ENCODE measurements at regions not wholly inside any gene's neighbourhood (a gene's known extent, or its start where the extent isn't known, plus 50 kb on each side); places are given as distances from the start of the nearest gene placed in this dataset.

DNA sequence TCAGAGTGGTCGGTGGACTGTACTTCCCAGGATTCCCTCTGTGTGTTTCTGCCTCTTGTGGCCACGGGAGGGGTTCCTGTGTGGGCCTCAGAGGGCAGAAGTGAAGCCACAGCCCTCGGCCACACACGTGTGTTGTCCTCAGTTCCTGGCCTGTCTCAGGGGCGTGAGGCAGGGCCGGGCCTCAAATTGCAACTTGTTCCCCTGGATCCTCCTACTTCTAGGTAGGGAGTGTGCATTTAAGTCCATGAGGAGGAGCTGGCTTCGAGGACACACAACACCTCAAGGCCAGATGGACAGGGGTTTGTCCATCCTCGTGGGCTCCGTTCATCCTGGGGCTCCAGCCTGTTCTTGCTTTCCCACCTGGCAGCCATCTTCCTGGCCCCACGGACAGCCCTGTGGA lies 573.0 kb downstream of the TBC1D22A start:
- DNase-seq: no peak

DNA sequence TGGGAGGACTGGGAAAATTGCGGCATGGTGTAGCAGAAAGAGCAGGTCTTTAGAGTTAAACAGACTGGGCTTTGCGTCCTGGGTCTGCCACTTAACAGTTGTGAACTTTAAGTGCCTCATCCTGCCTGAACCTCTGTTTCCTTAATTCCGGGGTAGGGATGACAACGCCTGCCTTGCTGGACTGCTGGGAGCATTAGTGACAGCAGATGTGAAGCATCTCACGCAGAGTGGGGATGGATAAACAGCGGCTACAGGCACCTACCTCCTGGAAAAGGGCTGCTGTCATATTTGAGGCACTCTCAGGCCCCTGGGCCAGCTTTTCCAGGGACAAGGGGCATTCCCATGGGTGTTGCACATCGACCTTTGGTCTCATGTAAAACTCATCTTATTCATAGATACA lies 572.2 kb downstream of the TBC1D22A start:
- WGBS, 2 donors: 73% methylated on average over 5 to 7 of the region's 7 CpGs
- Histone ChIP-seq H3K27me3 (peaks cover 0 to 23% (median 0%) of the 10 kb centered on the region in 4 donors), H3K9me3 (peaks cover 0 to 4% (median 0%) of the 10 kb centered on the region in 3 donors), H3K36me3 (no peaks in the 10 kb centered on the region), H3K27ac (no peak overlapping the region), H3K4me1 (peaks cover 0 to 19% (median 3%) of the 10 kb centered on the region in 3 donors), H3K4me3 (no peak overlapping the region)
- no peak for DNase-seq
- no peak for TF ChIP-seq POLR2A (IDR thresholded peaks at IDR 0.05)
- no peak for TF ChIP-seq CTCF (IDR thresholded peaks at IDR 0.05)
- intact Hi-C loops (cut with DNase I): no loop called here

More for the DNA sequence above, 573.0 kb downstream of the TBC1D22A start:
- H3K27me3 ChIP-seq: peaks cover 0 to 15% (median 0%) of the 10 kb centered on the region in 4 donors
- no peak overlapping the region for H3K27ac ChIP-seq
- 73 to 75% methylated on average over 4 to 5 of the region's 10 CpGs for WGBS, 2 donors
- peaks cover 0 to 4% (median 0%) of the 10 kb centered on the region in 3 donors for H3K9me3 ChIP-seq
- no peaks in the 10 kb centered on the region for H3K36me3 ChIP-seq
- no peak overlapping the region for H3K4me3 ChIP-seq
- TF ChIP-seq CTCF (IDR thresholded peaks at IDR 0.05): no peak
- no peak for TF ChIP-seq POLR2A (IDR thresholded peaks at IDR 0.05)
- H3K4me1 ChIP-seq: peaks cover 0 to 26% (median 3%) of the 10 kb centered on the region in 3 donors
- intact Hi-C loops (cut with DNase I): no loop called here

DNA sequence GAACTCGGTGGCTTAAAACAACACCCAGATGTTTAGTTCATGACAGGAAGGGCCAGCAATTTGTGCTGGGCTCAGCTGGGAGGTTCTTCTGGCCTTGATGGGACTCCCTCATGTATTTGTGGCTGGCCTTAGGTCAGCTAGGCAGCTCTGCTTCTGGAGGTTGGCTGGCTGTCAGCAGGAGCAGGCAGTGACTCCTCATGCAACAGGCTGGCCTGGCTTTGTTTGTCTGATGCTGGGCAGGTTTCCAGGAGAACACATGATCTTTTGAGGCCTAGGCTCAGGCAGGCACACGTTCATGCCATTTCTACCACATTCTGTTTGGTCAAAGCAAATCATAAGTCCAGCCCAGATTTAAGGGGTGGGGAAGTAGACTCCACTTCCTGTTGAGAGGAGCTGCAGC lies 571.2 kb downstream of the TBC1D22A start:
- peaks cover 0 to 26% (median 3%) of the 10 kb centered on the region in 3 donors for H3K4me1 ChIP-seq
- peaks cover 0 to 4% (median 0%) of the 10 kb centered on the region in 3 donors for H3K9me3 ChIP-seq
- DNase-seq: no peak
- H3K27me3 ChIP-seq: peaks cover 0 to 23% (median 0%) of the 10 kb centered on the region in 4 donors
- no peaks in the 10 kb centered on the region for H3K36me3 ChIP-seq
- no peak overlapping the region for H3K4me3 ChIP-seq
- no peak for TF ChIP-seq CTCF (IDR thresholded peaks at IDR 0.05)
- no peak for TF ChIP-seq POLR2A (IDR thresholded peaks at IDR 0.05)
- WGBS, 2 donors: 73 to 75% methylated on average over 1 of the region's 2 CpGs
- H3K27ac ChIP-seq: no peak overlapping the region
- intact Hi-C loops (cut with DNase I): no loop called here

DNA sequence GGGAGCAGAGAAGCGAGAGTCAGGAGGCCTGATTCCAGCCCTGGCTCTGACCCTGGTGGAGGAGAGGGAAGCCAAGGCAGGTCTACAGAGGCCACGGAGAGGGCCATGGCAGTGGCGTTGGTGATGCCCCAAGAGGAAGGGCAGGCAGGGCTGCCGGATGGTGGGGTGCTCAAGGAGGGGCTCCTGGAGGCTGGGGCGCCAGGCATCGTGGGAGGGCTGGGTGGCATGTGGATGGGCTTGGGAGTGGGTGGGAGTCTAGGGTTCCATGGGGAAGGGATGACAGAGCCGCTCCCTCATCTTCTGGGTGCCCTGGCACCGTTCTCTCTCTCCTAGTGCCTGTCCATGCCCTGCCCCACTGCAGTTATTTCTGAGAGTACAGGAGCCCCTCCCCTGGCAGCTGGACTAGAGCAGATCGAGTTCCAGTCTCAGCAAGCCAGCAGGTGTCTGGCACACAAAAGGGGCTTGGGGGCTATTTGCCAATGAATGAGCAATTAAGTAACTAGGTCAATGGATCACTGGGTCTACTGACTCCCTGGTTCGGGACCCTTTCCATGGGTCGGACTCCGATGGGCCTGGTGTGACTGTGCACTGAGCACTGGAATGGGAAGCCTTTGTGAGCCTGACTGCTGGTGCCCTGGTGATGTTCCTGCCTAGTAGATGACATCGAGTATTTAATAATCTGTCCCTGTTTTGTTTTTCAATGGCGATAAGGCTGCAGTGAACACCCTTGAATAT lies 570.0 kb downstream of the TBC1D22A start:
- TF ChIP-seq POLR2A (IDR thresholded peaks at IDR 0.05) (no peak), CTCF (IDR thresholded peaks at IDR 0.05) (no peak)
- no peak for DNase-seq

DNA sequence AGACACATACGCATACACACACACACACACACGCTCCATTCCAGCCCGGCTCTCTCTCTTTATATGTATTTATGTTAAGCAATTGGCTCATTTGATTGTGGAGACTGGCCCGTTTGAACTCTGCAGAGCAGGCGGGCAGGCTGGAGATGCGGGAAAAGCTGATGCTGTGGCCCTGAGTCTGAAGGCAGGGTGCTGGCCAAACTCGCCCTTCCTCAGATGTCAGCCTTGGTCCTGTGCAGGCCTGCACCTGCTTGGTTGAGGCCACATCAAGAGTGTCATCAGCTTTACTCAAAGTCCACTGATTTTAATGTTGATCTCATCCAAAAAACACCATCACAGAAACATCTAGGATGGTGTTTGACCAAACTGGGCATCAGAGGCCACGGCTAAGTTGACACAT lies 569.3 kb downstream of the TBC1D22A start:
- intact Hi-C loops (cut with DNase I): no loop called here
- TF ChIP-seq POLR2A (IDR thresholded peaks at IDR 0.05) (no peak), CTCF (IDR thresholded peaks at IDR 0.05) (no peak)

More for the DNA sequence above, 570.0 kb downstream of the TBC1D22A start:
- no peaks in the 10 kb centered on the region for H3K36me3 ChIP-seq
- H3K27me3 ChIP-seq: peaks cover 0 to 23% (median 0%) of the 10 kb centered on the region in 4 donors
- H3K4me3 ChIP-seq: no peak overlapping the region
- peaks cover 0 to 4% (median 0%) of the 10 kb centered on the region in 3 donors for H3K9me3 ChIP-seq
- H3K27ac ChIP-seq: no peak overlapping the region
- 90 to 92% methylated on average over 12 of the region's 14 CpGs for WGBS, 2 donors
- intact Hi-C loops (cut with DNase I): no loop called here
- H3K4me1 ChIP-seq: peaks cover 0 to 24% (median 3%) of the 10 kb centered on the region in 3 donors

More for the DNA sequence above, 569.3 kb downstream of the TBC1D22A start:
- H3K4me1 ChIP-seq: peaks cover 0 to 19% (median under 1%) of the 10 kb centered on the region in 3 donors
- DNase-seq: no peak
- no peak overlapping the region for H3K4me3 ChIP-seq
- 90 to 92% methylated on average over 7 of the region's 8 CpGs for WGBS, 2 donors
- H3K27me3 ChIP-seq: peaks cover 0 to 23% (median 0%) of the 10 kb centered on the region in 4 donors
- H3K36me3 ChIP-seq: no peaks in the 10 kb centered on the region
- H3K9me3 ChIP-seq: peaks cover 0 to 4% (median 0%) of the 10 kb centered on the region in 3 donors
- H3K27ac ChIP-seq: no peak overlapping the region

Data from esophagus squamous epithelium (tissue), 5 donors.